Adrenal gland (tissue), 5 donors: ENCODE measurements at regions not wholly inside any gene's neighbourhood (a gene's known extent, or its start where the extent isn't known, plus 50 kb on each side); places are given as distances from the start of the nearest gene placed in this dataset.

Experiments used
- POLR2A ChIP-seq, 2 donors: fragments of 450-650 bp; IDR thresholded peaks; one replicate each; pipeline ENCODE4 v1.6.1; 2017; ENCODE audit warnings: antibody characterized with exemption in 2 of 2, mild to moderate bottlenecking in 2 of 2, moderate library complexity in 1 of 2
- TF ChIP-seq, protein P1 (sequence below), 6 experiments: fragments of 450-650 bp in 4 of 6; fragments of 200-600 bp in 2 of 6; sonication (generic) in 1 of 6; IDR thresholded peaks; 1 replicate in 5 of 6; 2 replicates in 1 of 6; pipeline versions ENCODE4 v1.5.1 to v1.8.0; 2016 to 2021; ENCODE audit warnings: antibody characterized with exemption in 6 of 6, mild to moderate bottlenecking in 2 of 6, moderate library complexity in 1 of 6
- donor health status: DM: no; HTN: no; CAD: no.

DNA sequence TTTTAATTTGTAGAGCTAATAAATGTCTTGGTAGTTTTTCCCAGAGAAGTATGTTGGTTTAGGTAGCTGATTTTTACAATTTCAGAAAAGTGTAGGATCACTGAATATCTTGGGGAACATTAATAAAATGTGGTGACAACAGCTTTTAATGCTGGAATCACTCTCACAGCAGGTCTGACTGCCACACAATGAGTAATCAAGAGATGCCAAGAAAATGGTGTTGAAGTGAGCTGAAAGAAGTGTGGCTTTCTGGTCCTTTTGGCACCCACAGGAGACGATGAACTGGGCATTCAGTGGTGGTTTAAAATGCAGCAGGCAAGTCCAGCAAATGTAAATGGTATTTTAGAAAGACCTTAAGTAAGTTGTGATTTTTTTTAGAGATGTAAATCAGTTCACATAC is 175.8 kb downstream of the CBLN2 start:
- TF ChIP-seq, protein P1, sequence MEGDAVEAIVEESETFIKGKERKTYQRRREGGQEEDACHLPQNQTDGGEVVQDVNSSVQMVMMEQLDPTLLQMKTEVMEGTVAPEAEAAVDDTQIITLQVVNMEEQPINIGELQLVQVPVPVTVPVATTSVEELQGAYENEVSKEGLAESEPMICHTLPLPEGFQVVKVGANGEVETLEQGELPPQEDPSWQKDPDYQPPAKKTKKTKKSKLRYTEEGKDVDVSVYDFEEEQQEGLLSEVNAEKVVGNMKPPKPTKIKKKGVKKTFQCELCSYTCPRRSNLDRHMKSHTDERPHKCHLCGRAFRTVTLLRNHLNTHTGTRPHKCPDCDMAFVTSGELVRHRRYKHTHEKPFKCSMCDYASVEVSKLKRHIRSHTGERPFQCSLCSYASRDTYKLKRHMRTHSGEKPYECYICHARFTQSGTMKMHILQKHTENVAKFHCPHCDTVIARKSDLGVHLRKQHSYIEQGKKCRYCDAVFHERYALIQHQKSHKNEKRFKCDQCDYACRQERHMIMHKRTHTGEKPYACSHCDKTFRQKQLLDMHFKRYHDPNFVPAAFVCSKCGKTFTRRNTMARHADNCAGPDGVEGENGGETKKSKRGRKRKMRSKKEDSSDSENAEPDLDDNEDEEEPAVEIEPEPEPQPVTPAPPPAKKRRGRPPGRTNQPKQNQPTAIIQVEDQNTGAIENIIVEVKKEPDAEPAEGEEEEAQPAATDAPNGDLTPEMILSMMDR (IDR thresholded peaks at IDR 0.05), result no peak
- no peak for TF ChIP-seq POLR2A (IDR thresholded peaks at IDR 0.05)
